CD4-positive, alpha-beta T cell (primary cell): ENCODE measurements at regions not wholly inside any gene's neighbourhood (a gene's known extent, or its start where the extent isn't known, plus 50 kb on each side); places are given as distances from the start of the nearest gene placed in this dataset.

Experiments used
- ATAC-seq: fragments of 200-7000 bp; cut with Tn5 transposase; one replicate; pipeline ENCODE4 v1.10.0; 2022; ENCODE audit warnings: mild to moderate bottlenecking; ENCODE audit not compliant: poor library complexity
- CTCF ChIA-PET: fragments of 350-600 bp; sonication (Branson Sonifier 250); formaldehyde crosslinking; loops from one replicate; lab custom pipeline; 2021; ENCODE audit warnings: antibody characterized with exemption, inconsistent platforms; lab: Charles Lee
- POLR2A ChIA-PET: fragments of 350-600 bp; sonication (Branson Sonifier 250); formaldehyde crosslinking; loops from one replicate; lab custom pipeline; 2021; ENCODE audit warnings: antibody characterized with exemption, inconsistent platforms; lab: Charles Lee
- DNase-seq, 14 experiments: peaks; one replicate each; pipeline ENCODE4 v3.0.0-alpha.2; 2013 to 2020; ENCODE audit warnings: mixed read lengths in 2 of 14
- H3K27ac ChIP-seq, 2 donors: one replicate each; pipeline versions ENCODE4 v1.5.1 to v1.7.0; 2013; ENCODE audit warnings: low read length in 2 of 2, low read depth in 1 of 2, mild to moderate bottlenecking in 1 of 2
- H3K27me3 ChIP-seq, 2 experiments: 1 replicate in 1 of 2; 2 replicates in 1 of 2; pipeline versions ENCODE4 v1.6.1 to v1.7.0; 2013; ENCODE audit warnings: low read length in 2 of 2, control low read depth in 1 of 2, mild to moderate bottlenecking in 1 of 2, moderate library complexity in 1 of 2; ENCODE audit not compliant: insufficient read depth in 2 of 2, control insufficient read depth in 1 of 2
- H3K36me3 ChIP-seq: one replicate; pipeline ENCODE4 v1.6.1; 2013; ENCODE audit warnings: low read length, control low read depth; ENCODE audit not compliant: insufficient read depth
- H3K4me1 ChIP-seq: one replicate; pipeline ENCODE4 v1.6.1; 2013; ENCODE audit warnings: low read length, control low read depth; ENCODE audit not compliant: insufficient read depth
- H3K4me3 ChIP-seq: one replicate; pipeline ENCODE4 v1.5.1; 2013; ENCODE audit warnings: mild to moderate bottlenecking, low read length, moderate library complexity
- H3K9me3 ChIP-seq, 2 experiments: 1 replicate in 1 of 2; 2 replicates in 1 of 2; pipeline versions ENCODE4 v1.6.1 to v1.7.0; 2013; ENCODE audit warnings: low read length in 2 of 2, mild to moderate bottlenecking in 2 of 2, control low read depth in 1 of 2, moderate library complexity in 1 of 2; ENCODE audit not compliant: control insufficient read depth in 1 of 2, insufficient read depth in 1 of 2
- H3K27ac Mint-ChIP-seq: one replicate; pipeline ENCODE4 v1.8.0; 2020; ENCODE audit warnings: mixed read lengths
- H3K27me3 Mint-ChIP-seq: one replicate; pipeline ENCODE4 v1.8.0; 2021; ENCODE audit warnings: mixed read lengths
- H3K36me3 Mint-ChIP-seq: one replicate; pipeline ENCODE4 v1.8.0; 2021; ENCODE audit warnings: low read depth, mixed read lengths
- H3K4me1 Mint-ChIP-seq: one replicate; pipeline ENCODE4 v1.8.0; 2021; ENCODE audit warnings: low read depth, mixed read lengths
- H3K4me3 Mint-ChIP-seq: one replicate; pipeline ENCODE4 v1.8.0; 2020; ENCODE audit warnings: mild to moderate bottlenecking, mixed read lengths
- H3K9me3 Mint-ChIP-seq: one replicate; pipeline ENCODE4 v1.8.0; 2020; ENCODE audit warnings: mixed read lengths
- intact Hi-C, 2 experiments: fragments of 100-400 bp; cut with DNase I in 1 of 2; cut with micrococcal nuclease in 1 of 2; formaldehyde crosslinking; loops; one replicate each; pipeline versions ENCODE4 v1.15.1 to v1.9.0; 2023 to 2025; cut with DNase I, micrococcal nuclease
- TF ChIP-seq, protein P1 (sequence below): fragments of 200-600 bp; IDR thresholded peaks from one replicate; pipeline ENCODE4 v1.8.0; 2022; ENCODE audit warnings: antibody characterized with exemption, mild to moderate bottlenecking

DNA sequence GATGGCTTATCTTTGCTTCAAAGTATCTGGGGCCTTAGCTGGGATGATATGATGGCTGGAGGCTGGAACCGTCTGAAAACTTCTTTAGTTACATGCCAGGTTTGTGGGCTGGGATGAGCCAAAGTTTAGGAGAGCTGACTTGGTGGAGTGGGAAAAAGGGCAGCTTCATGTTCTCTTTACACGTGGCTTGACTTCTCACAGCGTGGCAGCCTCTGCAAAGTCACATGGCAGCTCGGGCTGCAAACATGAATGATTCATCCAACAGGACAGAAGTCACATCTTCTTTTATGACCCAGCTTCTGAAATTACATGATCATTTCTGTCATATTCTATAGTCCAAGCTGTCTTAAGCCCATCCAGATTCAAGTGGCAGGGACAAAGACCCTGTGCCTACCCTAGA, 176.0 kb downstream of the OLFM4 start:
- TF ChIP-seq, protein P1, sequence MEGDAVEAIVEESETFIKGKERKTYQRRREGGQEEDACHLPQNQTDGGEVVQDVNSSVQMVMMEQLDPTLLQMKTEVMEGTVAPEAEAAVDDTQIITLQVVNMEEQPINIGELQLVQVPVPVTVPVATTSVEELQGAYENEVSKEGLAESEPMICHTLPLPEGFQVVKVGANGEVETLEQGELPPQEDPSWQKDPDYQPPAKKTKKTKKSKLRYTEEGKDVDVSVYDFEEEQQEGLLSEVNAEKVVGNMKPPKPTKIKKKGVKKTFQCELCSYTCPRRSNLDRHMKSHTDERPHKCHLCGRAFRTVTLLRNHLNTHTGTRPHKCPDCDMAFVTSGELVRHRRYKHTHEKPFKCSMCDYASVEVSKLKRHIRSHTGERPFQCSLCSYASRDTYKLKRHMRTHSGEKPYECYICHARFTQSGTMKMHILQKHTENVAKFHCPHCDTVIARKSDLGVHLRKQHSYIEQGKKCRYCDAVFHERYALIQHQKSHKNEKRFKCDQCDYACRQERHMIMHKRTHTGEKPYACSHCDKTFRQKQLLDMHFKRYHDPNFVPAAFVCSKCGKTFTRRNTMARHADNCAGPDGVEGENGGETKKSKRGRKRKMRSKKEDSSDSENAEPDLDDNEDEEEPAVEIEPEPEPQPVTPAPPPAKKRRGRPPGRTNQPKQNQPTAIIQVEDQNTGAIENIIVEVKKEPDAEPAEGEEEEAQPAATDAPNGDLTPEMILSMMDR, result no peak
- no peak overlapping the region for H3K4me3 Mint-ChIP-seq
- Histone ChIP-seq H3K4me1 (no peaks in the 10 kb centered on the region), H3K27me3 (peaks cover 9 to 18% of the 10 kb centered on the region in 2 experiments), H3K4me3 (no peak overlapping the region), H3K9me3 (peaks cover 0 to 20% of the 10 kb centered on the region in 2 experiments), H3K27ac (no peak overlapping the region), H3K36me3 (no peaks in the 10 kb centered on the region)
- no peaks in the 10 kb centered on the region for H3K4me1 Mint-ChIP-seq
- H3K27ac Mint-ChIP-seq, result no peak overlapping the region
- intact Hi-C loops, result no loop called here
- H3K36me3 Mint-ChIP-seq, result no peaks in the 10 kb centered on the region
- no peaks in the 10 kb centered on the region for H3K9me3 Mint-ChIP-seq
- H3K27me3 Mint-ChIP-seq, result peaks cover 32% of the 10 kb centered on the region
- POLR2A ChIA-PET, result no interaction called here
- DNase-seq (no peak), ATAC-seq (no peak)
- CTCF ChIA-PET, result no interaction called here

DNA sequence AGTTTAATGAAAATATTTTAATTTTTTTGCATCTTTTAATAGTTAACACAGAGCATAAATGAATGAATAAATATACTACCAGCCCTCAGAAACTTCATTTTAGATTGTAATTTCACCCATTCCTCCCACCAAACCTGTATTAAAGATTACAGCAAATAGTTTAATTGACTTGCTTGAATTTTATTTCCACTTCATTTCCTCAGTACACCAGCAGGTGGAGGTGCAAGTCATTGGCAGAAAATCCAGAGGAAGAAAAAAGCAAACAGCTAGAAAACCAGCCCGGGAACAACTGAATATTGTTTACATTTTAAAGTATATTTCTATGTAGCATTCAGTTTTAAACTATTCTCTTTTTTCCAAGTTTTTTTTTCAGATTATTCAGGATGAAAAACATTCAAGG, 177.8 kb downstream of the OLFM4 start:
- no peaks in the 10 kb centered on the region for H3K4me1 Mint-ChIP-seq
- Histone ChIP-seq H3K9me3 (peaks cover 0 to 4% of the 10 kb centered on the region in 2 experiments), H3K27me3 (peaks cover 8 to 14% of the 10 kb centered on the region in 2 experiments), H3K4me3 (no peak overlapping the region), H3K4me1 (no peaks in the 10 kb centered on the region), H3K27ac (no peak overlapping the region), H3K36me3 (no peaks in the 10 kb centered on the region)
- ATAC-seq (no peak), DNase-seq (no peak)
- H3K4me3 Mint-ChIP-seq, result no peak overlapping the region
- H3K9me3 Mint-ChIP-seq, result no peaks in the 10 kb centered on the region
- POLR2A ChIA-PET, result no interaction called here
- no peaks in the 10 kb centered on the region for H3K36me3 Mint-ChIP-seq
- intact Hi-C loops, result no loop called here
- CTCF ChIA-PET, result no interaction called here
- H3K27ac Mint-ChIP-seq, result no peak overlapping the region
- peaks cover 28% of the 10 kb centered on the region for H3K27me3 Mint-ChIP-seq
- TF ChIP-seq, protein P1, result no peak

DNA sequence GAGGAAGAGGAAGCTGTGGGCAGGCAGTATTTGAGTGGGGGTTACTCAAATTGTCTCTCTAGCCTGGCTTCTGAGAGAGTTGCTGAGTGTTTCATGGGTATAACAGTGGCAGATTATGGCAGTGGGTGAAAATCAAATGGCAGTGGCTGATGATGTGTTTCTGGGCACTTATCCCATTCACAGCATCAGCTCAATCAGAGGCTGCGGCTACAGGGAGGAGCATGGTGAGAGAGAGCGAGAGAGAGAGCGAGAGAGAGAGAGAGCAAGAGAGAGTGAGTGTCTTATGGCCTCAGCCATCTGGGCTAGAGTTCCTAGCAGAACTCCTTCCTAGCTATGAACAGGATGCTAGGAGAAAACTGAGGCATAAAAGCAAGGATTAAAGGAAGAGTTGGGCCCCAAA, 178.9 kb downstream of the OLFM4 start:
- no peaks in the 10 kb centered on the region for H3K36me3 Mint-ChIP-seq
- CTCF ChIA-PET, result no interaction called here
- Histone ChIP-seq H3K9me3 (no peaks in the 10 kb centered on the region), H3K36me3 (no peaks in the 10 kb centered on the region), H3K27ac (no peak overlapping the region), H3K27me3 (peaks cover 0 to 5% of the 10 kb centered on the region in 2 experiments), H3K4me1 (no peaks in the 10 kb centered on the region), H3K4me3 (no peak overlapping the region)
- POLR2A ChIA-PET, result no interaction called here
- no peaks in the 10 kb centered on the region for H3K9me3 Mint-ChIP-seq
- ATAC-seq (no peak), DNase-seq (no peak)
- H3K27ac Mint-ChIP-seq, result no peak overlapping the region
- TF ChIP-seq, protein P1, result no peak
- intact Hi-C loops, result no loop called here
- no peaks in the 10 kb centered on the region for H3K4me1 Mint-ChIP-seq
- H3K4me3 Mint-ChIP-seq, result no peak overlapping the region
- H3K27me3 Mint-ChIP-seq, result peaks cover 23% of the 10 kb centered on the region
